Trophoblast cell (in vitro differentiated cells and primary cell): ENCODE measurements at regions not wholly inside any gene's neighbourhood (a gene's known extent, or its start where the extent isn't known, plus 50 kb on each side); places are given as distances from the start of the nearest gene placed in this dataset.

ENCODE experiments used
- DNase-seq, 2 donors: peaks; one replicate each; pipeline ENCODE4 v3.0.0-alpha.2; 2016
- H2AFZ ChIP-seq: 2 replicates; pipeline ENCODE4 v1.6.1; 2013; ENCODE audit warnings: low read length, moderate library complexity, mild to moderate bottlenecking; ENCODE audit not compliant: insufficient read depth, poor library complexity
- H2AK5ac ChIP-seq: 2 replicates; pipeline ENCODE4 v1.6.1; 2013; ENCODE audit warnings: mild to moderate bottlenecking, low read length
- H2BK120ac ChIP-seq: 2 replicates; pipeline ENCODE4 v1.6.1; 2013; ENCODE audit warnings: low read length, mild to moderate bottlenecking, moderate library complexity; ENCODE audit not compliant: insufficient read depth, poor library complexity
- H2BK12ac ChIP-seq: 2 replicates; pipeline ENCODE4 v1.6.1; 2013; ENCODE audit warnings: mild to moderate bottlenecking, low read length, moderate library complexity
- H2BK5ac ChIP-seq: 2 replicates; pipeline ENCODE4 v1.6.1; 2013; ENCODE audit warnings: low read length, low read depth, moderate library complexity, mild to moderate bottlenecking; ENCODE audit not compliant: poor library complexity
- H3K14ac ChIP-seq: 2 replicates; pipeline ENCODE4 v1.6.1; 2013; ENCODE audit warnings: mild to moderate bottlenecking, low read length
- H3K18ac ChIP-seq: 2 replicates; pipeline ENCODE4 v1.6.1; 2013; ENCODE audit warnings: mild to moderate bottlenecking, low read length
- H3K23ac ChIP-seq: 2 replicates; pipeline ENCODE4 v1.6.1; 2013; ENCODE audit warnings: low read length
- H3K27ac ChIP-seq: 2 replicates; pipeline ENCODE4 v1.5.1; 2013; ENCODE audit warnings: low read depth, mild to moderate bottlenecking, inconsistent platforms, low read length, moderate library complexity
- H3K27me3 ChIP-seq: 2 replicates; pipeline ENCODE4 v1.6.1; 2013; ENCODE audit warnings: inconsistent platforms, mild to moderate bottlenecking, low read length, moderate library complexity; ENCODE audit not compliant: insufficient read depth
- H3K36me3 ChIP-seq, 2 experiments: 1 replicate in 1 of 2; 2 replicates in 1 of 2; pipeline ENCODE4 v1.6.1; 2013; ENCODE audit warnings: low read length in 2 of 2, mild to moderate bottlenecking in 2 of 2, moderate library complexity in 1 of 2; ENCODE audit not compliant: insufficient read depth in 2 of 2, control insufficient read depth in 1 of 2
- H3K4ac ChIP-seq: 2 replicates; pipeline ENCODE4 v1.6.1; 2013; ENCODE audit warnings: low read depth, mild to moderate bottlenecking, low read length, moderate library complexity
- H3K4me1 ChIP-seq, 2 experiments: 1 replicate in 1 of 2; 2 replicates in 1 of 2; pipeline ENCODE4 v1.6.1; 2013; ENCODE audit warnings: low read length in 2 of 2, mild to moderate bottlenecking in 2 of 2, moderate library complexity in 1 of 2; ENCODE audit not compliant: insufficient read depth in 2 of 2, control insufficient read depth in 1 of 2
- H3K4me2 ChIP-seq: 2 replicates; pipeline ENCODE4 v1.6.1; 2013; ENCODE audit warnings: inconsistent platforms, mild to moderate bottlenecking, low read length, moderate library complexity
- H3K4me3 ChIP-seq: 2 replicates; pipeline ENCODE4 v1.5.1; 2013; ENCODE audit warnings: mild to moderate bottlenecking, low read depth, low read length, inconsistent platforms
- H3K79me1 ChIP-seq: one replicate; pipeline ENCODE4 v1.6.1; 2013; ENCODE audit warnings: low read length
- H3K79me2 ChIP-seq: 2 replicates; pipeline ENCODE4 v1.6.1; 2013; ENCODE audit warnings: low read length, mild to moderate bottlenecking; ENCODE audit not compliant: control insufficient read depth, insufficient read depth, poor library complexity
- H3K9ac ChIP-seq: 2 replicates; pipeline ENCODE4 v1.6.1; 2013; ENCODE audit warnings: mild to moderate bottlenecking, low read length
- H3K9me3 ChIP-seq: 2 replicates; pipeline ENCODE4 v1.6.1; 2013; ENCODE audit warnings: low read depth, mild to moderate bottlenecking, control low read depth, inconsistent platforms, low read length; ENCODE audit not compliant: insufficient read depth
- H4K12ac ChIP-seq: 2 replicates; pipeline ENCODE4 v1.6.1; 2013; ENCODE audit warnings: low read depth, mild to moderate bottlenecking, low read length, moderate library complexity
- H4K8ac ChIP-seq: 2 replicates; pipeline ENCODE4 v1.6.1; 2013; ENCODE audit warnings: low read depth, mild to moderate bottlenecking, low read length, moderate library complexity
- H4K91ac ChIP-seq: one replicate; pipeline ENCODE4 v1.6.1; 2013; ENCODE audit warnings: low read depth, mild to moderate bottlenecking, low read length, moderate library complexity
- WGBS: extraction: QIAGEN DNeasy Blood & Tissue Kit; methylation state at CpG from one replicate; pipeline ENCODE4 v1.1.7; 2013; ENCODE audit warnings: missing lambda C conversion rate; ENCODE audit not compliant: insufficient read length, insufficient coverage; ENCODE audit errors: extremely low coverage; 5-methylcytosine and 5-hydroxymethylcytosine counted together

GRCh38 chr1:228935198-228935663, 200.0 kb downstream of the RHOU start:
- Histone ChIP-seq H2AFZ (no peak overlapping the region), H4K8ac (no peak overlapping the region), H3K79me1 (peaks cover 15% of the 10 kb centered on the region), H3K4ac (no peak overlapping the region), H3K14ac (no peak overlapping the region), H3K9ac (no peak overlapping the region), H3K23ac (no peak overlapping the region), H2AK5ac (no peak overlapping the region), H3K27ac (no peak overlapping the region), H3K36me3 (no peaks in the 10 kb centered on the region), H4K91ac (no peak overlapping the region), H3K18ac (no peak overlapping the region), H2BK5ac (no peak overlapping the region), H3K27me3 (no peaks in the 10 kb centered on the region), H4K12ac (no peak overlapping the region), H3K4me3 (no peak overlapping the region), H2BK12ac (no peak overlapping the region), H3K9me3 (no peaks in the 10 kb centered on the region), H3K4me2 (no peak overlapping the region), H3K4me1 (peaks cover 12 to 31% of the 10 kb centered on the region in 2 experiments), H2BK120ac (no peak overlapping the region), H3K79me2 (no peaks in the 10 kb centered on the region)
- WGBS, result no CpG with 5 or more reads among the region's 4 CpGs
- no peak for DNase-seq

GRCh38 chr1:228935855-228936727, 200.8 kb downstream of the RHOU start:
- H3K79me2 ChIP-seq, result no peaks in the 10 kb centered on the region

GRCh38 chr1:228936881-228937280, 201.6 kb downstream of the RHOU start:
- no peak overlapping the region for H3K14ac ChIP-seq
- no peak overlapping the region for H3K23ac ChIP-seq
- no peak overlapping the region for H3K4me3 ChIP-seq
- no peak overlapping the region for H4K12ac ChIP-seq
- no peak overlapping the region for H2BK120ac ChIP-seq
- H4K91ac ChIP-seq, result no peak overlapping the region
- no peaks in the 10 kb centered on the region for H3K36me3 ChIP-seq
- H3K27ac ChIP-seq, result no peak overlapping the region
- H3K79me1 ChIP-seq, result peaks cover 10% of the 10 kb centered on the region
- no peaks in the 10 kb centered on the region for H3K27me3 ChIP-seq
- no peaks in the 10 kb centered on the region for H3K9me3 ChIP-seq
- H2BK12ac ChIP-seq, result no peak overlapping the region
- H2AK5ac ChIP-seq, result no peak overlapping the region
- H3K79me2 ChIP-seq, result no peaks in the 10 kb centered on the region
- no peak overlapping the region for H3K4ac ChIP-seq
- no peak overlapping the region for H3K9ac ChIP-seq
- H3K18ac ChIP-seq, result no peak overlapping the region
- H3K4me2 ChIP-seq, result no peak overlapping the region
- H2AFZ ChIP-seq, result no peak overlapping the region
- no peak overlapping the region for H4K8ac ChIP-seq
- WGBS, result no CpG with 5 or more reads among the region's 6 CpGs
- no peak for DNase-seq
- H3K4me1 ChIP-seq, result peaks cover 12 to 26% of the 10 kb centered on the region in 2 experiments
- H2BK5ac ChIP-seq, result no peak overlapping the region

More at GRCh38 chr1:228935855-228936727, 200.8 kb downstream of the RHOU start:
- Histone ChIP-seq H3K9me3 (no peaks in the 10 kb centered on the region), H3K4me2 (no peak overlapping the region), H4K91ac (peak overlapping the region; percentile 50), H2BK120ac (no peak overlapping the region), H3K9ac (no peak overlapping the region), H3K14ac (no peak overlapping the region), H3K23ac (no peak overlapping the region), H3K18ac (peak overlapping the region; percentile 37), H3K27ac (no peak overlapping the region), H3K27me3 (no peaks in the 10 kb centered on the region), H2BK5ac (no peak overlapping the region), H3K36me3 (no peaks in the 10 kb centered on the region), H3K4me1 (peaks cover 12 to 26% of the 10 kb centered on the region in 2 experiments), H4K12ac (no peak overlapping the region), H3K4me3 (no peak overlapping the region), H2AFZ (no peak overlapping the region), H2BK12ac (peak overlapping the region; percentile 45), H4K8ac (peak overlapping the region; percentile 17), H3K4ac (no peak overlapping the region), H3K79me1 (peaks cover 15% of the 10 kb centered on the region), H2AK5ac (peak overlapping the region; percentile 36)
- no peak for DNase-seq
- WGBS, result no CpG with 5 or more reads among the region's 15 CpGs

DNA sequence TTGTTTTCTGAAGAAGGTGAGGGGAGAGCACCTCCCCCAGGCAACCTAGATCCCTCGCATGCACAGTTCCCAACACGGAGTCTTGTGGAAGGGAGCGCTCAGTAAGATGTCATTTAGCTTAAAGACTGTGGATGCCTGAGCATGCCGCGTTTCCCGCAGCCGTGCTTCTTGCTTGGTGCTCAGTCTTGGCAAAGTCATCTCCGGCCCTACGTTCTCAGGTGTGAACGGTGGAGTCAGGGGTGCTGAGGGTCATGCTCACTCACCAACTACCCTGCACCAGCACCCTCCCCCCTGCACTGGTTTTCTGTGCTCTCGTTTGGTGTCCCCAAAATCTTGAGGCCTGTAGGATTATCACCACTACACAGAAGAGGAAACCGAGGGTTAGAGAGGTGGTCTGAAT, 202.1 kb downstream of the RHOU start:
- Histone ChIP-seq H4K91ac (peak overlapping the region; percentile 58), H3K23ac (no peak overlapping the region), H2BK12ac (no peak overlapping the region), H3K9me3 (no peaks in the 10 kb centered on the region), H3K79me1 (peaks cover 8% of the 10 kb centered on the region), H3K27me3 (no peaks in the 10 kb centered on the region), H3K4me3 (no peak overlapping the region), H3K79me2 (no peaks in the 10 kb centered on the region), H3K18ac (no peak overlapping the region), H2AK5ac (no peak overlapping the region), H3K4me2 (no peak overlapping the region), H3K4me1 (peaks cover 12 to 25% of the 10 kb centered on the region in 2 experiments), H3K4ac (no peak overlapping the region), H2BK5ac (no peak overlapping the region), H3K9ac (no peak overlapping the region), H4K12ac (no peak overlapping the region), H3K14ac (peak overlapping the region; percentile 38), H2AFZ (no peak overlapping the region), H2BK120ac (no peak overlapping the region), H3K36me3 (no peaks in the 10 kb centered on the region), H3K27ac (no peak overlapping the region), H4K8ac (no peak overlapping the region)
- no peak for DNase-seq
- no CpG with 5 or more reads among the region's 12 CpGs for WGBS
